Astrocyte of the cerebellum (primary cell): ENCODE measurements at regions not wholly inside any gene's neighbourhood (a gene's known extent, or its start where the extent isn't known, plus 50 kb on each side); places are given as distances from the start of the nearest gene placed in this dataset.

Experiments
- DNase-seq: peaks from one replicate; pipeline ENCODE4 v3.0.0-alpha.2; 2011; ENCODE audit warnings: low read depth
- H3K4me3 ChIP-seq: 2 replicates; pipeline ENCODE4 v1.5.1; 2011; ENCODE audit warnings: mild to moderate bottlenecking, low read depth, low read length, moderate library complexity
- CTCF ChIP-seq: IDR thresholded peaks from 2 replicates; pipeline ENCODE4 v1.5.1; 2012; ENCODE audit warnings: low read length, low read depth, moderate library complexity, mild to moderate bottlenecking; ENCODE audit errors: missing control alignments
- in situ Hi-C: cut with HindIII; loops from 2 replicates; pipeline ENCODE4 v1.10.0; 2017; ENCODE audit warnings: low sequenced_read_pairs

- TF ChIP-seq CTCF, result no peak
- DNase-seq, result no peak
- no peak overlapping the region for H3K4me3 ChIP-seq
- in situ Hi-C loops, result no loop called here
These were observed 390.1 kb downstream of the GATA3 start for GRCh38 chr10:8444630-8445029.

GRCh38 chr10:8445353-8445752 lies 390.9 kb downstream of the GATA3 start:
- no peak for TF ChIP-seq CTCF
- in situ Hi-C loops, result no loop called here
- no peak overlapping the region for H3K4me3 ChIP-seq
- DNase-seq, result no peak

GRCh38 chr10:8449909-8450308 lies 395.4 kb downstream of the GATA3 start:
- no peak for TF ChIP-seq CTCF
- in situ Hi-C loops, result no loop called here
- no peak overlapping the region for H3K4me3 ChIP-seq
- DNase-seq, result no peak

- in situ Hi-C loops, result no loop called here
- TF ChIP-seq CTCF, result no peak
- no peak for DNase-seq
- H3K4me3 ChIP-seq, result no peak overlapping the region
These were observed 399.1 kb downstream of the GATA3 start for GRCh38 chr10:8453587-8453986.

- H3K4me3 ChIP-seq, result no peak overlapping the region
- no peak for DNase-seq
- in situ Hi-C loops, result no loop called here
- TF ChIP-seq CTCF, result no peak
These were observed 399.9 kb downstream of the GATA3 start for GRCh38 chr10:8454357-8454756.

- DNase-seq, result no peak
- no peak for TF ChIP-seq CTCF
- no peak overlapping the region for H3K4me3 ChIP-seq
- in situ Hi-C loops, result no loop called here
These were observed 400.7 kb downstream of the GATA3 start for GRCh38 chr10:8455181-8455580.

GRCh38 chr10:8456386-8456785 lies 401.9 kb downstream of the GATA3 start:
- no peak overlapping the region for H3K4me3 ChIP-seq
- no peak for TF ChIP-seq CTCF
- in situ Hi-C loops, result no loop called here
- no peak for DNase-seq
